Stimulated activated effector memory CD8-positive, alpha-beta T cell treated with anti-CD3 and anti-CD28 coated beads, Interleukin-12 subunit alpha, Interleukin-12 subunit beta, amount 100 ng/mL, for 72 hours (primary cell): ENCODE measurements at regions not wholly inside any gene's neighbourhood (a gene's known extent, or its start where the extent isn't known, plus 50 kb on each side); places are given as distances from the start of the nearest gene placed in this dataset.

Source experiments
- ATAC-seq: fragments of 150-1000 bp; cut with Tn5 transposase; 2 replicates; pipeline ENCODE4 v1.10.0; 2021
- DNase-seq, 2 donors: peaks; one replicate each; pipeline ENCODE4 v3.0.0; 2021 to 2022; ENCODE audit warnings: low spot score in 2 of 2
- H3K27ac Mint-ChIP-seq: one replicate; pipeline ENCODE4 v1.8.0; 2022; ENCODE audit warnings: mild to moderate bottlenecking, mixed read lengths
- H3K36me3 Mint-ChIP-seq: one replicate; pipeline ENCODE4 v1.8.0; 2022; ENCODE audit warnings: mild to moderate bottlenecking, mixed read lengths
- H3K4me1 Mint-ChIP-seq: one replicate; pipeline ENCODE4 v1.8.0; 2022; ENCODE audit warnings: mixed read lengths
- H3K4me3 Mint-ChIP-seq: one replicate; pipeline ENCODE4 v1.8.0; 2022; ENCODE audit warnings: mild to moderate bottlenecking, mixed read lengths
- H3K9me3 Mint-ChIP-seq: one replicate; pipeline ENCODE4 v1.8.0; 2022; ENCODE audit warnings: mixed read lengths

DNA sequence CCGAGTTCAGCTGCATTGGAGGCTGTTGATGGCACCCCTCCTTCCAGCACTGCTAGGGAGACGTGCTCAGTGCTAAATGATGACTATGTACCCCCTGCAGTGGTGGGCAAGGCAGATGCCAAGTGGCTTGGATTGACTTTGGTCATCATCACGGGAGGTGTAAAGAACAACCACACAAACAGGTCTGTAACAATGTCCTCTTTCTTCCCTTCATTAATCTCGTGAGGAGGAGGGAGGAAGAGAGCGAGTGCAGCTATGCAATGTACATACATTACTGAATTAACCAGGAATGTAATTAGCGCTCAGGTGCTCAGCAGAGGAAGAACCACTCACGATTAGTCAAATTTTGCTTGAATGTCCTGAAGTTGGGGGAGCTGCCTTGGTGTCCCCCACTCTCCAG is 173.9 kb upstream of the SKOR2 start:
- Mint-ChIP-seq H3K36me3 (no peaks in the 10 kb centered on the region), H3K4me1 (no peaks in the 10 kb centered on the region), H3K4me3 (no peak overlapping the region), H3K27ac (no peak overlapping the region), H3K9me3 (no peaks in the 10 kb centered on the region)
- DNase-seq (no peak), ATAC-seq (no peak)

DNA sequence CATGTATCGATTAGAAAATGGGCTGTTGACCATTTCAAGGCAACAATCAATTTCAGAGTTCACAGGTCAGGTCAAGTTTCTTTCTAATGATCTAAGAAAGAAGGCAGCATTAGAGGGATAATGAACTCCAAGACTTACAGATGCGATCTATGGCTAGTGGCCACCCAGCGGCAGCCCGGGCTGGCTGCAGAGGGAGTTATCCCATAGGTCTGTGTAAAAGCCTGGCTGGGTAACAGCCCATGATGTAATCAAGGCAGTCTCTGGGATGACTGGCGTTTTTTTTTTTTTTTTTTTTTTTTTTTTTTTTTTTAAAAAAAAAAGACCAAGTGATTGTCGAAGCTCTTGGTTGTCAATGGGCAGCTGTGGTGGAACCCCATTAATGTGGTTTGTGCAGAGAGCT is 171.1 kb upstream of the SKOR2 start:
- H3K4me3 Mint-ChIP-seq = no peak overlapping the region
- no peak overlapping the region for H3K27ac Mint-ChIP-seq
- H3K36me3 Mint-ChIP-seq = no peaks in the 10 kb centered on the region
- H3K9me3 Mint-ChIP-seq = no peaks in the 10 kb centered on the region
- no peaks in the 10 kb centered on the region for H3K4me1 Mint-ChIP-seq
- no peak for DNase-seq
- no peak for ATAC-seq

DNA sequence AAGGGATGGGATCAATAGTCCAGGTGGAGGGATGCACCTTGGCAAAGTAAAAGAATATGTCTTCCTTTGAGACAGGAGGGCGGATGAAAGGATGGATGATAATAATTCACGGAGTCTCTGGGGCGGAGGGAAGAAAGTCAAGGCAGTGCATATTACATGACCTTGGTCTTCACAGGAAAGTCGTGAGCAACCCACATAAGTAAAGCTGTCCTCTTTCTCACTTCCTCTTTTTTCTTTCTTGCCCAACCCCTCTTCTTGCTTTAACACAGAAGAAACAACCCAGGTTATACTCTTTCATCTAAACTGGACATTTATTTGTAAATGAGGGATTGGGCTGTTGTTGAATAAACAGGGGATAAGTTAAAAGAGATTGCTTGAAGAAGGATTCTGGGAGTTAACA is 168.7 kb upstream of the SKOR2 start:
- H3K36me3 Mint-ChIP-seq = no peaks in the 10 kb centered on the region
- DNase-seq (no peak), ATAC-seq (no peak)
- H3K9me3 Mint-ChIP-seq = no peaks in the 10 kb centered on the region
- H3K4me1 Mint-ChIP-seq = no peaks in the 10 kb centered on the region
- no peak overlapping the region for H3K27ac Mint-ChIP-seq
- no peak overlapping the region for H3K4me3 Mint-ChIP-seq

DNA sequence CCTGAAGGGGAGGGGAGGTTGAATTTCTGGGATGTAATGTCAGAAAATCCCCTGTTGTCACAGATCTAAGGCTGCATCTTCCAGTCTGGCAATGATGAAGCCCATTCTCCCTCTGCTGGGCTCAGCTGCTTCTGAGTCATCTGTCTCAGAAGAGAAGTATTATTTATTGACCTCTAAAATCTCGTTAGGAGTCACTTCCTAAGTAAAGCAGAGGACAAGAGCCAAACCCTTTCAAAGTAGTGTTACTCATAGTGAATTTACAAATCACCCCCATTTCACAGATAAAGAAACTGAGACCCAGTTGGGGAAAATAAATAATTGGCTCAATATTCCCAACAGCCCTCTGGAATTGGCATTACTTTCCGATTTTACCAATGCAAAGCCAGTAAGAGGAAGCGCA is 167.3 kb upstream of the SKOR2 start:
- Mint-ChIP-seq H3K4me3 (no peak overlapping the region), H3K27ac (no peak overlapping the region), H3K9me3 (no peaks in the 10 kb centered on the region), H3K36me3 (no peaks in the 10 kb centered on the region), H3K4me1 (no peaks in the 10 kb centered on the region)
- DNase-seq (no peak), ATAC-seq (no peak)

DNA sequence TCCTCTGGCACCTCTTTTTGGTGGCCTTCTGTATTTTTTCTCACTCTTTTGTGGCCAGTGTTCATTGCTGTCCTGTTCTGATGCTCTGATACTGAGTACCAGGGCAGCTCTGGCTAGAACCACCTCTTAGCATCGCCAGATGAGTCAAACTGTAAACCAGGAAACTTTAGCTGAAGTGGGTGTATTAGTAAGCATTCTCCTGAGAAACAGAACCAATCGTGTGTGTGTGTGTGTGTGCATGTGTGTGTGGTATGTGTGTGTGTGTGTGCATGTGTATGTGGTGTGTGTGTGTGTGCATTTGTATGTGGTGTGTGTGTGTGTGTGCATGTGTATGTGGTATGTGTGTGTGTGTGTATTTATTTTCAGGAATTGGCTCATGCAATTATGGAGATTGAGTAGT is 166.3 kb upstream of the SKOR2 start:
- ATAC-seq (no peak), DNase-seq (no peak)
- no peaks in the 10 kb centered on the region for H3K9me3 Mint-ChIP-seq
- H3K27ac Mint-ChIP-seq = no peak overlapping the region
- no peaks in the 10 kb centered on the region for H3K4me1 Mint-ChIP-seq
- no peak overlapping the region for H3K4me3 Mint-ChIP-seq
- no peaks in the 10 kb centered on the region for H3K36me3 Mint-ChIP-seq

DNA sequence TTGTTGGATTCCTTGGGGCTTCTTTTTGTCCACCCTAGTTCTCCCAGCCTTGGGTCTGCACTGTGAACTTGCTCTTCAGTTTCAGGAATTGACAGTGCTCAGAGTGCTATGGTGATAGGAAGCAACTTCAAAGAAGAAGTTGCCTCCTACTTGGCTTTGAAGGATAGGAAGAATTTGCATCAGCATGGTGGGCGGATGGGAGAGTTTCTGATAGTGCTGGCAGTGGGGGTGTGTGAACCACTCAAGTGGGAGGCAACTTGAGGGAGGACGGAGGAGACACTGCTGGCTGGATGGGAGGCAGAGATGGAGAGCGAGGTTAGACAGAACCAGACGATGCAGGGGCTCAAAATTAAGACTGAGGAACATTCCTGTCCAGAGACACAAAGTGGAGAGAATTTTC is 164.4 kb upstream of the SKOR2 start:
- no peak overlapping the region for H3K4me3 Mint-ChIP-seq
- DNase-seq = no peak
- H3K36me3 Mint-ChIP-seq = no peaks in the 10 kb centered on the region
- no peaks in the 10 kb centered on the region for H3K4me1 Mint-ChIP-seq
- ATAC-seq = no peak
- no peak overlapping the region for H3K27ac Mint-ChIP-seq
- no peaks in the 10 kb centered on the region for H3K9me3 Mint-ChIP-seq

DNA sequence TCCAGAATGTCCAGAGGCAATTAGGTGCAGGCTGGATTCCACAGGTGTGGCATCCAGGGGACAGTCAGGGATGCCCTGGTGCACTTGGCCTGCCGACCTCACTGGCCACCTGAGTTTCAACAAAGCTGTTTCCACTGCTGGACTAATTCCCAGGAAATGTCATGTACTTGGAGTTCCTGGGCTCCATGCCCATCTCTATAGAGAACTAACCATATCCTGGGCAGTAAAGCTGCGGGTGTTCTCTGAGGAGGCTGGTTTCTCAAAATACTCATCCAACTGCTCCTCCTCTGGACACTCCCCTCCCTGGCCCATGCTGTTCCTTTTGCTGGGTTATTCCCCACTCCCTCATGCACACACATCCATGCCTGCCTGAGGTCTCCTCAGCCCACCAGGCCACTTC is 161.9 kb upstream of the SKOR2 start:
- Mint-ChIP-seq H3K36me3 (no peaks in the 10 kb centered on the region), H3K9me3 (no peaks in the 10 kb centered on the region), H3K27ac (no peak overlapping the region), H3K4me1 (no peaks in the 10 kb centered on the region), H3K4me3 (no peak overlapping the region)
- ATAC-seq (no peak), DNase-seq (no peak)

DNA sequence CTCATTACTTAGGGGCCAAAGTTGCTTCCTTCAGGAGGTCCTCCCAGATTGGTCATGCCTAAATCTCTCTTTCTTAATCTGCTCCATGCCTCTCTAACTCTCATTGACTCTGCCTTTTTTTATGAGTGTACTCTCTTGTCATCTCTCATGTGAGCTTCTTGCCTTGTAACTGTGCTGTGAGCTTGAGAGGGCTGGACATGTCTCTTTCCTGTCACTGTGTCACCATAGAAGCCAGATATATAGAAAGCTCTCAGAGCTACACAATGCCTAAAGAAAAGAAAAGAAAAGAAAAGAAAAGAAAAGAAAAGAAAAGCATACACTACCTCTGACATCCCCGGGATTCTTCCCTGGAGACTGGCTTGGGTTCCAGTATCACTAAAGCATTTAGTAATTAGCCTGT is 161.5 kb upstream of the SKOR2 start:
- no peaks in the 10 kb centered on the region for H3K36me3 Mint-ChIP-seq
- no peaks in the 10 kb centered on the region for H3K4me1 Mint-ChIP-seq
- DNase-seq = no peak
- H3K9me3 Mint-ChIP-seq = no peaks in the 10 kb centered on the region
- no peak for ATAC-seq
- H3K4me3 Mint-ChIP-seq = no peak overlapping the region
- no peak overlapping the region for H3K27ac Mint-ChIP-seq

DNA sequence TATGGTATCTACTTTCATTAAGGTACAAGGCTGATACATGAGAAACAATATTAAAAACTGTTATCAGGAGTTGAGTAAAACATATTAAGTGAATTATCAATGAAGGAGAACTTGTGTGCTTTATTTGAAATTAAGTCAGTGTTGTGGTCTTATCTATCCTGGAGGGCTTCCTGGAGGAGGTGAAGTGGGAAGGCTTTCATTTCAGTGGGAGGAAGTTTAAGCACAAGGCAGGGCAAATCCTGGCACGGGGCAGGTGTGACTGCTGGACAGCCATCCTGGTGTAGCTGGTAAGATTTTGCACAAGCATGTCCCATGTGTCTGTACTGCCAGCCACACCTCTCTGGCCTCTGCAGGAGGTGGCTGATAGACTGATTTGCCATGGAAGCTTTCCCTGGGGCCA is 159.7 kb upstream of the SKOR2 start:
- no peak for DNase-seq
- no peaks in the 10 kb centered on the region for H3K36me3 Mint-ChIP-seq
- no peaks in the 10 kb centered on the region for H3K9me3 Mint-ChIP-seq
- H3K4me1 Mint-ChIP-seq = no peaks in the 10 kb centered on the region
- no peak for ATAC-seq
- H3K27ac Mint-ChIP-seq = no peak overlapping the region
- H3K4me3 Mint-ChIP-seq = no peak overlapping the region

DNA sequence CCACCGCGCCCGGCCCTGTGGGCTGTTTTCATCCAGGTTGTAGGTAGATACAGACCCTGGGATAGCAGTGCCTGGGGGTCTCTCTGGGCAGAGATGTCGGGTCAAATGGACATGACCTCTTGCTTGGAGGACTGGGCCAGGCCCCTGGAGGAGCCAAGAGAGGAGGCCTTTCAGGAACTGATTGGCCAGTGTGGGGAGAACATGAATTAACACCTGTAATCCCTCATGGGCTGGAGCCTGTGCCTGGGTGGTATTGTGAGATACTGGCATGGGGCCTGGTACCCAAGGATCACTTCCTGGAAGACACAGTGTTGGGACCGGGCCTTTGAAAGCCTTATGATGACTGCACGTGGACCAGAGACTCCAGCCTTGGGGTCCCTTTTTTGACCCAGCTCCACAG is 158.7 kb upstream of the SKOR2 start:
- Mint-ChIP-seq H3K27ac (no peak overlapping the region), H3K36me3 (no peaks in the 10 kb centered on the region), H3K9me3 (no peaks in the 10 kb centered on the region), H3K4me1 (no peaks in the 10 kb centered on the region), H3K4me3 (no peak overlapping the region)
- DNase-seq (no peak), ATAC-seq (no peak)

DNA sequence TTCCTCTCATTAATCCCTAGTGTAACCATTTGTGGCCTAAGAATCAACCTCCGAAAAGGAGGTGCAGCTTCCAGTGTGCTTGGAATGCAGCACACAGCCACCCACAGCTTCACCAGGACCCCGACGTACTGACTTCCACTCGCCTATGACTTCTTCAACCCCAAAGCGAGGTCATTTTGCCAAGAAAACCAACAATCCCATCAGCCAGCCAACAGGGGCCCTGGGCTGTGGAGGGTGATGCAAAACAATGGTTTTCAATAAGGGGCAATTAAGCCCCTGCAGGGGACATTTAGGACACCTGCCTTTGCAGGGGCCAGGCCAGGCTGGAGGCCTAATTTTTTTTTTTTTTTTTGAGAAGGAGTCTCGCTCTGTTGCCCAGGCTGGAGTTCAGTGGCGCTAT is 158.1 kb upstream of the SKOR2 start:
- DNase-seq = no peak
- Mint-ChIP-seq H3K4me3 (no peak overlapping the region), H3K9me3 (no peaks in the 10 kb centered on the region), H3K36me3 (no peaks in the 10 kb centered on the region), H3K27ac (no peak overlapping the region), H3K4me1 (no peaks in the 10 kb centered on the region)
- no peak for ATAC-seq

DNA sequence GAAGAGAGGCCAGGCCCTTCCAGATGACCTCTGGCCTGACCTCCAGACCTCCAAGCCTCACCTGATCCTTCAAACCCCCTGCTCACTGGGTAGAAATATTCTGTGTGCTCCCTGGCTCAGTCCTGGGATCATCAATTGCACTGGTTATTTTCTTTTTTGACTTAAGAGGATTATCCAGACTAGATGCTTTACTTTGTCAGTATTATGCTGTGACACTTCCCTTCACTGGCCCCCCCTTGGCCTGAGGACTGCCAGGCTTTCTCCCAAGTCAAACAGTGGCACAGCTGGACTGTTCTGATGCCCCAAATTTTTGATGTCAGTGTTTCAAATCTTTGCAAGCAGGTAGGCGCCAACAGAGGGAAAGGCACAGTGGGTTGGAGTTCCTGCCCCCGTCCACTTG is 156.3 kb upstream of the SKOR2 start:
- Mint-ChIP-seq H3K4me3 (no peak overlapping the region), H3K36me3 (no peaks in the 10 kb centered on the region), H3K4me1 (no peaks in the 10 kb centered on the region), H3K9me3 (no peaks in the 10 kb centered on the region), H3K27ac (no peak overlapping the region)
- no peak for ATAC-seq
- no peak for DNase-seq

DNA sequence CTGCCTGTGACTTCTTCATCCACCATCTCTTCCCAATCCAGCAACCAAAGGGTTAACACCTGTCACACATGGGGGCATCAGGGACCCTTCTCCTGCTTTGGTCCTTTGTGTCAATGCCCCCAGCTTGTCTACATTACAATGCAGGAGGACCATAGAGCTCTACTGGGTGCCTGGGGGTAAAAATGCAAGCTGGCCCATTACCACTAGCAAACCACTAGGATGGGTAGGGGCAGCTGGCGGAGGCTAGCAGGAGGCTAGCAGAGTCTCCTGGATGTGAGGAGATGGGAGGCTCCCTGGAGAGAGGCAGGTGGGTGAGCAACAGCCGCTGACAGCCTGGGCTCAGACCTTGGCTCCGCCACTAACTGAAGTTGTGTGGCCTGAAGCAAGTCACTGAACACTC is 153.4 kb upstream of the SKOR2 start:
- no peak overlapping the region for H3K4me3 Mint-ChIP-seq

DNA sequence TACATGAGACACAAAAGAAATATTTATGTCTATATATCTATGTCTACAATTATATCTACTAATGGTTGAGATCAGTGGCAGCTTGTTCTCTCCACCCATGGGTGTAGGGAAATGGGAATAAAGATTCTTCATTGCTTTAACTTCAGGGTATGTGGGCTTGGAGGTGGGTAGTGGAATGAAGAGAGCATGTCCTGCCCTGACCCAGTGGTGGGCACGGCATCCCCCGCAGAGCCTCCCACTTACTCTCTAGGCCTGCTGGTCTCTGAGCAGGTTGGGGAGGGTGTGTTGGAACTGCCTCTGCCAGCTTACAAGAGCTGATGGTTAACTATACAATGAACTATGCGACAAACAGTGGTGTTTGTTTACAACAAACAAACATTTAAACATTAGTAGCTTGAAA is 152.5 kb upstream of the SKOR2 start:
- Mint-ChIP-seq H3K4me3 (no peak overlapping the region), H3K36me3 (no peaks in the 10 kb centered on the region), H3K9me3 (no peaks in the 10 kb centered on the region), H3K4me1 (no peaks in the 10 kb centered on the region), H3K27ac (no peak overlapping the region)
- DNase-seq (no peak), ATAC-seq (no peak)

More for the DNA sequence above, 153.4 kb upstream of the SKOR2 start:
- DNase-seq (no peak), ATAC-seq (peak; percentile 24)
- H3K4me1 Mint-ChIP-seq = no peaks in the 10 kb centered on the region
- no peak overlapping the region for H3K27ac Mint-ChIP-seq
- H3K9me3 Mint-ChIP-seq = no peaks in the 10 kb centered on the region
- no peaks in the 10 kb centered on the region for H3K36me3 Mint-ChIP-seq

DNA sequence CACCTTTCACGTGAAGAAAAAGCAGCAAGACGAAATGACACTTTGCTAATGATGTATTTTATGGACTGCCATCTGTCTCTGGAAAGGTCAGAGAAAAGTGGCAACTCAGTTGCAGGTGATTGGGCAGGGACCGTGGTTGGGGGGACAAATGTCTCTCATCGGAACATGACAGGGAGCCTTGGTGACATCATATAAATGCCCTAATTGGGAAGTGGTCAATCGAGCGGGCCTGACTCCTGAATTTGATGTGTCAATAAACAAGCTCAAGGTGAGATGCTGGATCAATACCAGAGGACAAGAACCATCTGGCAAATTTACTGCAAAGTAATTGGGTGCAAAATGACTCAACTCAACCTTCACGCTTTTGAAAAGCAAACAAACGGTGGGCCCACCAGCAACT is 151.9 kb upstream of the SKOR2 start:
- no peak for DNase-seq
- Mint-ChIP-seq H3K27ac (no peak overlapping the region), H3K4me1 (no peaks in the 10 kb centered on the region), H3K36me3 (no peaks in the 10 kb centered on the region), H3K4me3 (no peak overlapping the region), H3K9me3 (peaks cover 2% of the 10 kb centered on the region)
- no peak for ATAC-seq

DNA sequence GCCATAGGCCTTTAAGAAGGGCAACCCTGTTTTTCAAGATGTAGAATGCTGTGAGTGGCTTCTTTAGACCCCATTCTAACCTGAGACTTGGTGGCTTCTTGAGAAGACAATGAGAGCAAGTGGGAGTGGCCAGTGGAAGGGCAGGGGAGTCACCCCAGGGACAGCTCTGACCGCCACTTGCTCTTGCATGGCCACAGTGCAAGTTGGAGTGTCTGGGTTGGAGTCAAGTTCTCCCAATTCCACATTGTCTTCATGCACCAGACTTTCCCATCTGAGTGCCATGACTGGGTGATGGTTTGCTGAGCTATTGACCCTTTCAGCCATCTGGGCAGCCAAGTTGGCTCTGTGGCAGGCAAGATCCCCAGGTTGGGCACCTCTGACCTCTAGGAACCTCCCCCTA is 148.0 kb upstream of the SKOR2 start:
- Mint-ChIP-seq H3K4me3 (no peak overlapping the region), H3K9me3 (peaks cover 2% of the 10 kb centered on the region), H3K27ac (no peak overlapping the region), H3K36me3 (no peaks in the 10 kb centered on the region), H3K4me1 (no peaks in the 10 kb centered on the region)
- no peak for DNase-seq
- ATAC-seq = no peak

DNA sequence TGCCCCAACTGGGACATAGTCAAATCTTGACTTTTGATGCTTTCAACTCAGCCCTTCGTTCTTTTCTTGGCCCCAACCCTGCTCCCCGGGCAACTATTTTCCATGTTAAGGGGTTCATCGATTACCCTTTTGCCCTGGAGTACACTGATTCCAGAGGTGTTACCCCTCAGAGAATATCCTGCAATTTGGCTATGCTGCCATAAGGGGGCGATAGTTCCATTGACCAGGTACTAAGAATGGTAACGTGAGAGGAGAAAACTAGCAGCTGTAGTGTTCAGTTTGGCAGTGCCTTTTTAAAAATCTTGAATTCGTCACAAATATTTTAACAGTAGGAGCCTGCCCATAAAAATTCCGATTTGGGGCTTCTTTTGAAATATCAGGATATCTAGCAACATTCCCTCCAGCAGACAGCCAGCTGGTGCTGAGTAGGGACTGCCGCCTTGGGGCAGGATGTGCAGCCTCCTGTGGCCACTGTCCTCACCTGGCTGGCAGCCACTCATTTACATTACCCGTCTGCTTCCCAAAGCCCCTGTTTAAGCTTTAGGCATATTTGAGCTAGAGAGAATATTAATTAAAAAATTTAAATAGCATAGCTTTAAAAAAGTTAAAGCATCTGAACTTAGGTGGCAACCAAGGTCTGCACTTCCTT is 146.3 kb upstream of the SKOR2 start:
- H3K27ac Mint-ChIP-seq = no peak overlapping the region
- peak in 1 of 2 donors; percentile 51 for DNase-seq
- no peak for ATAC-seq
- no peaks in the 10 kb centered on the region for H3K4me1 Mint-ChIP-seq
- H3K4me3 Mint-ChIP-seq = no peak overlapping the region
- H3K36me3 Mint-ChIP-seq = no peaks in the 10 kb centered on the region
- peaks cover 2% of the 10 kb centered on the region for H3K9me3 Mint-ChIP-seq
